Inflammatory macrophage (primary cell): ENCODE measurements at regions not wholly inside any gene's neighbourhood (a gene's known extent, or its start where the extent isn't known, plus 50 kb on each side); places are given as distances from the start of the nearest gene placed in this dataset.

Experiments
- DNase-seq, 2 donors: peaks; one replicate each; pipeline ENCODE4 v3.0.0-alpha.2; 2020 to 2022

- DNase-seq: no peak
Observed at GRCh38 chr5:118778941-118779340, 209.4 kb downstream of the DTWD2 start.

GRCh38 chr5:118777189-118777736 lies 211.1 kb downstream of the DTWD2 start:
- no peak for DNase-seq

GRCh38 chr5:118776755-118777154 lies 211.6 kb downstream of the DTWD2 start:
- DNase-seq: no peak

- no peak for DNase-seq
Observed at GRCh38 chr5:118775790-118776499, 212.4 kb downstream of the DTWD2 start.

- no peak for DNase-seq
Observed at GRCh38 chr5:118768607-118769175, 219.7 kb downstream of the DTWD2 start.

- no peak for DNase-seq
Observed at GRCh38 chr5:118762291-118762690, 226.1 kb downstream of the DTWD2 start.

GRCh38 chr5:118761814-118762213 lies 226.5 kb downstream of the DTWD2 start:
- DNase-seq: no peak

- DNase-seq: no peak
Observed at GRCh38 chr5:118752969-118753368, 235.4 kb downstream of the DTWD2 start.

- DNase-seq: no peak
Observed at GRCh38 chr5:118736396-118736795, 252.0 kb downstream of the DTWD2 start.

- no peak for DNase-seq
Observed at GRCh38 chr5:118733394-118733793, 255.0 kb downstream of the DTWD2 start.

- no peak for DNase-seq
Observed at GRCh38 chr5:118728191-118728590, 260.2 kb downstream of the DTWD2 start.

- DNase-seq: no peak
Observed at GRCh38 chr5:118726891-118727290, 261.5 kb downstream of the DTWD2 start.

- DNase-seq: no peak
Observed at GRCh38 chr5:118723021-118723338, 265.4 kb downstream of the DTWD2 start.

- no peak for DNase-seq
Observed at GRCh38 chr5:118722122-118723020, 266.0 kb downstream of the DTWD2 start.

- DNase-seq: no peak
Observed at GRCh38 chr5:118711727-118712126, 276.6 kb downstream of the DTWD2 start.

GRCh38 chr5:118705959-118706667 lies 282.2 kb downstream of the DTWD2 start:
- no peak for DNase-seq

- no peak for DNase-seq
Observed at GRCh38 chr5:118703241-118703640, 285.1 kb downstream of the DTWD2 start.

- DNase-seq: no peak
Observed at GRCh38 chr5:118701791-118702190, 286.6 kb downstream of the DTWD2 start.

GRCh38 chr5:118700510-118700909 lies 287.8 kb downstream of the DTWD2 start:
- DNase-seq: no peak

- no peak for DNase-seq
Observed at GRCh38 chr5:118698774-118699173, 289.6 kb downstream of the DTWD2 start.

GRCh38 chr5:118696076-118696475 lies 292.3 kb downstream of the DTWD2 start:
- DNase-seq: no peak

- DNase-seq: no peak
Observed at GRCh38 chr5:118692811-118693342, 295.5 kb downstream of the DTWD2 start.
